WTC11 (cell line): ENCODE measurements at regions not wholly inside any gene's neighbourhood (a gene's known extent, or its start where the extent isn't known, plus 50 kb on each side); places are given as distances from the start of the nearest gene placed in this dataset.

ENCODE experiments used
- ESRRA ChIP-seq: sonication (generic); formaldehyde crosslinking; IDR thresholded peaks from 2 replicates; pipeline ENCODE4 v1.8.1; 2022; ENCODE audit warnings: mild to moderate bottlenecking, missing genetic modification reagents, borderline replicate concordance
- ETV6 ChIP-seq: sonication (generic); formaldehyde crosslinking; IDR thresholded peaks from 2 replicates; pipeline ENCODE4 v1.8.1; 2022; ENCODE audit warnings: mild to moderate bottlenecking, missing genetic modification reagents
- MAX ChIP-seq: sonication (generic); formaldehyde crosslinking; IDR thresholded peaks from 2 replicates; pipeline ENCODE4 v1.8.0; 2022; ENCODE audit warnings: mild to moderate bottlenecking, missing genetic modification reagents
- TF ChIP-seq, protein P1 (sequence below): fragments of 200-600 bp; IDR thresholded peaks from 2 replicates; pipeline ENCODE4 v1.8.0; 2022; ENCODE audit warnings: antibody characterized with exemption

- TF ChIP-seq MAX (CRISPR knock-in tag) (no peak), ETV6 (CRISPR knock-in tag) (no peak), ESRRA (CRISPR knock-in tag) (no peak)
- TF ChIP-seq, protein P1, sequence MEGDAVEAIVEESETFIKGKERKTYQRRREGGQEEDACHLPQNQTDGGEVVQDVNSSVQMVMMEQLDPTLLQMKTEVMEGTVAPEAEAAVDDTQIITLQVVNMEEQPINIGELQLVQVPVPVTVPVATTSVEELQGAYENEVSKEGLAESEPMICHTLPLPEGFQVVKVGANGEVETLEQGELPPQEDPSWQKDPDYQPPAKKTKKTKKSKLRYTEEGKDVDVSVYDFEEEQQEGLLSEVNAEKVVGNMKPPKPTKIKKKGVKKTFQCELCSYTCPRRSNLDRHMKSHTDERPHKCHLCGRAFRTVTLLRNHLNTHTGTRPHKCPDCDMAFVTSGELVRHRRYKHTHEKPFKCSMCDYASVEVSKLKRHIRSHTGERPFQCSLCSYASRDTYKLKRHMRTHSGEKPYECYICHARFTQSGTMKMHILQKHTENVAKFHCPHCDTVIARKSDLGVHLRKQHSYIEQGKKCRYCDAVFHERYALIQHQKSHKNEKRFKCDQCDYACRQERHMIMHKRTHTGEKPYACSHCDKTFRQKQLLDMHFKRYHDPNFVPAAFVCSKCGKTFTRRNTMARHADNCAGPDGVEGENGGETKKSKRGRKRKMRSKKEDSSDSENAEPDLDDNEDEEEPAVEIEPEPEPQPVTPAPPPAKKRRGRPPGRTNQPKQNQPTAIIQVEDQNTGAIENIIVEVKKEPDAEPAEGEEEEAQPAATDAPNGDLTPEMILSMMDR = no peak
Observed at GRCh38 chr2:41686156-41686555, 361.7 kb upstream of the PKDCC start.
